ENCODE measurements at regions not wholly inside any gene's neighbourhood (a gene's known extent, or its start where the extent isn't known, plus 50 kb on each side); places are given as distances from the start of the nearest gene placed in this dataset.

DNA sequence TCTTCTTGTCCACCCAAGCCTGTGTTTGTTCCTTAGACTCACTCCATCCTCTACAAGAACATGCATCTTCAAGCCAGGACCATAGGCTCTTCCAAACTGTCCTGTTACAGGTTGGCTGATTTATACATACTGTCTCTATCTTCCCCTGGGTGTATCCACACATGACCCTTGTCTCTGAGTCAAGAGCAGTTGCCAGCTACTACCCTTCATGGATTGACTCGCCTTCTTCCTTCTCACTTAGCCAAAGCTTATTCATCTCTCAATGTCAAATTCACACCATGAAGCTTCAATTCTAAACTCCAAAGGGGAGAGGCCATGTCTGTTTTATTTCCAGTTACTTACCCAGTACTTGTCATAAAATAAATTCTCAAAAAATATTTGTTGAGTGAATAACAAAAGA lies 64.1 kb upstream of the CACHD1 start:
- TF ChIP-seq, protein P1, sequence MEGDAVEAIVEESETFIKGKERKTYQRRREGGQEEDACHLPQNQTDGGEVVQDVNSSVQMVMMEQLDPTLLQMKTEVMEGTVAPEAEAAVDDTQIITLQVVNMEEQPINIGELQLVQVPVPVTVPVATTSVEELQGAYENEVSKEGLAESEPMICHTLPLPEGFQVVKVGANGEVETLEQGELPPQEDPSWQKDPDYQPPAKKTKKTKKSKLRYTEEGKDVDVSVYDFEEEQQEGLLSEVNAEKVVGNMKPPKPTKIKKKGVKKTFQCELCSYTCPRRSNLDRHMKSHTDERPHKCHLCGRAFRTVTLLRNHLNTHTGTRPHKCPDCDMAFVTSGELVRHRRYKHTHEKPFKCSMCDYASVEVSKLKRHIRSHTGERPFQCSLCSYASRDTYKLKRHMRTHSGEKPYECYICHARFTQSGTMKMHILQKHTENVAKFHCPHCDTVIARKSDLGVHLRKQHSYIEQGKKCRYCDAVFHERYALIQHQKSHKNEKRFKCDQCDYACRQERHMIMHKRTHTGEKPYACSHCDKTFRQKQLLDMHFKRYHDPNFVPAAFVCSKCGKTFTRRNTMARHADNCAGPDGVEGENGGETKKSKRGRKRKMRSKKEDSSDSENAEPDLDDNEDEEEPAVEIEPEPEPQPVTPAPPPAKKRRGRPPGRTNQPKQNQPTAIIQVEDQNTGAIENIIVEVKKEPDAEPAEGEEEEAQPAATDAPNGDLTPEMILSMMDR (IDR thresholded peaks at IDR 0.05) = no peak
- no peak for TF ChIP-seq EP300 (IDR thresholded peaks at IDR 0.05)

Data from upper lobe of left lung (tissue), 4 donors.